Neural cell (in vitro differentiated cells): ENCODE measurements at regions not wholly inside any gene's neighbourhood (a gene's known extent, or its start where the extent isn't known, plus 50 kb on each side); places are given as distances from the start of the nearest gene placed in this dataset.

Experiments
- H2AFZ ChIP-seq: fragments of 200-600, 300-800 bp; sonication (generic), shearing (Covaris generic); 2 replicates; pipeline ENCODE4 v1.6.0; 2014; ENCODE audit warnings: low read depth, mild to moderate bottlenecking, antibody characterized with exemption, low read length, moderate library complexity
- H3F3A ChIP-seq: fragments of 200-600 bp; shearing (Covaris generic); 2 replicates; pipeline ENCODE4 v1.6.1; 2016; ENCODE audit warnings: mild to moderate bottlenecking, moderate library complexity, mixed read lengths, antibody characterized with exemption, low read length; ENCODE audit not compliant: insufficient read depth, poor library complexity, severe bottlenecking
- H3K27ac ChIP-seq: fragments of 200-600, 300-800 bp; sonication (generic), shearing (Covaris generic); 2 replicates; pipeline ENCODE4 v1.5.1; 2014; ENCODE audit warnings: mild to moderate bottlenecking, low read length, moderate library complexity
- H3K27me3 ChIP-seq: fragments of 300-800, 200-600 bp; sonication (generic), shearing (Covaris generic); 2 replicates; pipeline ENCODE4 v1.6.0; 2014; ENCODE audit warnings: mild to moderate bottlenecking, low read depth, low read length, moderate library complexity; ENCODE audit not compliant: insufficient read depth
- H3K36me3 ChIP-seq: fragments of 300-800, 200-600 bp; sonication (generic), shearing (Covaris generic); 2 replicates; pipeline ENCODE4 v1.5.1; 2014; ENCODE audit warnings: mild to moderate bottlenecking, antibody characterized with exemption, low read length, moderate library complexity; ENCODE audit not compliant: insufficient read depth
- H3K4me2 ChIP-seq: fragments of 300-800, 200-600 bp; sonication (generic), shearing (Covaris generic); 2 replicates; pipeline ENCODE4 v1.6.0; 2014; ENCODE audit warnings: mild to moderate bottlenecking, low read length
- H3K4me3 ChIP-seq: fragments of 300-800, 200-600 bp; sonication (generic), shearing (Covaris generic); 2 replicates; pipeline ENCODE4 v1.5.1; 2014; ENCODE audit warnings: mild to moderate bottlenecking, low read length, moderate library complexity
- H3K79me2 ChIP-seq: fragments of 200-600 bp; shearing (Covaris generic); replicated peaks from 2 replicates; pipeline ENCODE4 v1.6.0; 2014; ENCODE audit warnings: mild to moderate bottlenecking, low read length, moderate library complexity; ENCODE audit not compliant: insufficient read depth
- H3K9ac ChIP-seq: fragments of 300-800, 200-600 bp; sonication (generic), shearing (Covaris generic); 2 replicates; pipeline ENCODE4 v1.6.1; 2016; ENCODE audit warnings: mild to moderate bottlenecking, low read length, mixed read lengths
- H3K9me2 ChIP-seq: fragments of 200-600 bp; shearing (Covaris generic); 2 replicates; pipeline ENCODE4 v1.6.1; 2016; ENCODE audit warnings: mild to moderate bottlenecking, low read length, mixed read lengths; ENCODE audit not compliant: insufficient read depth
- H3K9me3 ChIP-seq: fragments of 200-600, 300-800 bp; sonication (generic), shearing (Covaris generic); 2 replicates; pipeline ENCODE4 v1.6.1; 2016; ENCODE audit warnings: mild to moderate bottlenecking, mixed run types, low read length, moderate library complexity, mixed read lengths
- H4K20me1 ChIP-seq: fragments of 200-600 bp; shearing (Covaris generic); 2 replicates; pipeline ENCODE4 v1.6.1; 2016; ENCODE audit warnings: mild to moderate bottlenecking, mixed run types; ENCODE audit not compliant: insufficient read depth
- EP300 ChIP-seq: fragments of 450-650 bp; conservative IDR thresholded peaks from 2 replicates; pipeline ENCODE4 v1.6.1; 2014; ENCODE audit warnings: antibody characterized with exemption, mild to moderate bottlenecking, moderate library complexity; ENCODE audit not compliant: poor library complexity, severe bottlenecking
- EZH2 ChIP-seq: fragments of 200-600, 300-800 bp; shearing (Covaris generic), sonication (generic); IDR thresholded peaks from 2 replicates; pipeline ENCODE4 v1.6.1; 2014; ENCODE audit warnings: antibody characterized with exemption, low read length, borderline replicate concordance, mild to moderate bottlenecking; ENCODE audit not compliant: insufficient read depth, poor library complexity, severe bottlenecking
- MXI1 ChIP-seq: fragments of 450-650 bp; conservative IDR thresholded peaks from 2 replicates; pipeline ENCODE4 v1.6.1; 2014; ENCODE audit warnings: antibody characterized with exemption, mild to moderate bottlenecking; ENCODE audit not compliant: poor library complexity, severe bottlenecking
- POLR2AphosphoS5 ChIP-seq: IDR thresholded peaks from 2 replicates; pipeline ENCODE4 v1.6.1; 2012
- RAD21 ChIP-seq: fragments of 450-650 bp; conservative IDR thresholded peaks from 2 replicates; pipeline ENCODE4 v1.6.1; 2014; ENCODE audit warnings: antibody characterized with exemption, mild to moderate bottlenecking, moderate library complexity
- SMC3 ChIP-seq: fragments of 450-650 bp; conservative IDR thresholded peaks from 2 replicates; pipeline ENCODE4 v1.6.1; 2014; ENCODE audit warnings: antibody characterized with exemption, mild to moderate bottlenecking, moderate library complexity; ENCODE audit not compliant: poor library complexity
- TAF1 ChIP-seq: IDR thresholded peaks from 2 replicates; pipeline ENCODE4 v1.6.1; 2012; ENCODE audit warnings: low read depth
- TF ChIP-seq, protein P1 (sequence below): IDR thresholded peaks from 2 replicates; pipeline ENCODE4 v1.6.1; 2012; ENCODE audit warnings: borderline replicate concordance
- TF ChIP-seq, protein P2 (sequence below): fragments of 450-650 bp; IDR thresholded peaks from 2 replicates; pipeline ENCODE4 v1.5.1; 2014; ENCODE audit warnings: antibody characterized with exemption, mild to moderate bottlenecking, moderate library complexity; ENCODE audit not compliant: poor library complexity, severe bottlenecking

DNA sequence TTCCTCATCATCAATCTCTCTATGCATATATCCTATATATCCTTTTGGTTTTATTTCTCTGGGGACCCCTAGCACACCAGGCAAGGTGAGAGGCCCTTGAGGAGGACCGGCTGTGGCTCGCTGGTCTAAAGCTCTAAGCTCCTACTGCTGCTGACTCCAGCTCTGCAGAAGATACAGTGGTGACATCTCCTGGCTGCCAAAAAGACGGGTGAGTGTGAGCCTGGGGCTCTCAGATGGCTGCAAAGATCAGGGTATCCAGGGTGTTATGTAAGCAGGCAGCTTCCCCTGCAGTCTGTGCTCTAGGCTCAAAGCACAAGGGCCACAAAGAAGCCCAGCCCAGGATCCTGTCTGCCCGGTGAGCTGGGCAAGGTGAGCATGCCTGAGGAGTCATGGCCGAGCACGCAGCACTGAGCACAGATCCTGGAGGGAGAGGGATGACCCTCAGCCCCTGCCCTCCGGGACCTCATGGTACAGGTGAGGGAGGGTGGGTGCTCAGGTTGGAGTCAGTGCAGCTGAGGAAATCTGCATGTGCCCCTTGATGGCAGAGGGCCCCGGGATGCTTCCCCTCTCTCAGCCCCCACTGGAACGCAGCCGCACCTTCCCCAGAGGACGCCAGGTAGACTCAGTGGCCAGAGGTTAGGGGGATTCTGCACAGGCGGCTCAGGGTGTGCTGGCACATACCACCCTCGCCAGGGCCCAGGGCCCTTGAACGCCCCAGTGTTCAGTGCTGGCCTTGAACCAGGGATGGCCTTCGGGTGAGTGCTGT is 95.4 kb upstream of the INSIG1 start:
- no peaks in the 10 kb centered on the region for H3K79me2 ChIP-seq
- no peak overlapping the region for H3K4me2 ChIP-seq
- no peaks in the 10 kb centered on the region for H4K20me1 ChIP-seq
- no peaks in the 10 kb centered on the region for H3K9me3 ChIP-seq
- TF ChIP-seq POLR2AphosphoS5 (no peak), SMC3 (no peak), TAF1 (no peak), EZH2 (no peak), EP300 (no peak), RAD21 (no peak), MXI1 (no peak)
- TF ChIP-seq, protein P1, sequence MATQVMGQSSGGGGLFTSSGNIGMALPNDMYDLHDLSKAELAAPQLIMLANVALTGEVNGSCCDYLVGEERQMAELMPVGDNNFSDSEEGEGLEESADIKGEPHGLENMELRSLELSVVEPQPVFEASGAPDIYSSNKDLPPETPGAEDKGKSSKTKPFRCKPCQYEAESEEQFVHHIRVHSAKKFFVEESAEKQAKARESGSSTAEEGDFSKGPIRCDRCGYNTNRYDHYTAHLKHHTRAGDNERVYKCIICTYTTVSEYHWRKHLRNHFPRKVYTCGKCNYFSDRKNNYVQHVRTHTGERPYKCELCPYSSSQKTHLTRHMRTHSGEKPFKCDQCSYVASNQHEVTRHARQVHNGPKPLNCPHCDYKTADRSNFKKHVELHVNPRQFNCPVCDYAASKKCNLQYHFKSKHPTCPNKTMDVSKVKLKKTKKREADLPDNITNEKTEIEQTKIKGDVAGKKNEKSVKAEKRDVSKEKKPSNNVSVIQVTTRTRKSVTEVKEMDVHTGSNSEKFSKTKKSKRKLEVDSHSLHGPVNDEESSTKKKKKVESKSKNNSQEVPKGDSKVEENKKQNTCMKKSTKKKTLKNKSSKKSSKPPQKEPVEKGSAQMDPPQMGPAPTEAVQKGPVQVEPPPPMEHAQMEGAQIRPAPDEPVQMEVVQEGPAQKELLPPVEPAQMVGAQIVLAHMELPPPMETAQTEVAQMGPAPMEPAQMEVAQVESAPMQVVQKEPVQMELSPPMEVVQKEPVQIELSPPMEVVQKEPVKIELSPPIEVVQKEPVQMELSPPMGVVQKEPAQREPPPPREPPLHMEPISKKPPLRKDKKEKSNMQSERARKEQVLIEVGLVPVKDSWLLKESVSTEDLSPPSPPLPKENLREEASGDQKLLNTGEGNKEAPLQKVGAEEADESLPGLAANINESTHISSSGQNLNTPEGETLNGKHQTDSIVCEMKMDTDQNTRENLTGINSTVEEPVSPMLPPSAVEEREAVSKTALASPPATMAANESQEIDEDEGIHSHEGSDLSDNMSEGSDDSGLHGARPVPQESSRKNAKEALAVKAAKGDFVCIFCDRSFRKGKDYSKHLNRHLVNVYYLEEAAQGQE = no peak
- TF ChIP-seq, protein P2, sequence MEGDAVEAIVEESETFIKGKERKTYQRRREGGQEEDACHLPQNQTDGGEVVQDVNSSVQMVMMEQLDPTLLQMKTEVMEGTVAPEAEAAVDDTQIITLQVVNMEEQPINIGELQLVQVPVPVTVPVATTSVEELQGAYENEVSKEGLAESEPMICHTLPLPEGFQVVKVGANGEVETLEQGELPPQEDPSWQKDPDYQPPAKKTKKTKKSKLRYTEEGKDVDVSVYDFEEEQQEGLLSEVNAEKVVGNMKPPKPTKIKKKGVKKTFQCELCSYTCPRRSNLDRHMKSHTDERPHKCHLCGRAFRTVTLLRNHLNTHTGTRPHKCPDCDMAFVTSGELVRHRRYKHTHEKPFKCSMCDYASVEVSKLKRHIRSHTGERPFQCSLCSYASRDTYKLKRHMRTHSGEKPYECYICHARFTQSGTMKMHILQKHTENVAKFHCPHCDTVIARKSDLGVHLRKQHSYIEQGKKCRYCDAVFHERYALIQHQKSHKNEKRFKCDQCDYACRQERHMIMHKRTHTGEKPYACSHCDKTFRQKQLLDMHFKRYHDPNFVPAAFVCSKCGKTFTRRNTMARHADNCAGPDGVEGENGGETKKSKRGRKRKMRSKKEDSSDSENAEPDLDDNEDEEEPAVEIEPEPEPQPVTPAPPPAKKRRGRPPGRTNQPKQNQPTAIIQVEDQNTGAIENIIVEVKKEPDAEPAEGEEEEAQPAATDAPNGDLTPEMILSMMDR = no peak
- H3K9ac ChIP-seq = no peak overlapping the region
- no peaks in the 10 kb centered on the region for H3K36me3 ChIP-seq
- no peaks in the 10 kb centered on the region for H3K27me3 ChIP-seq
- H3K9me2 ChIP-seq = no peaks in the 10 kb centered on the region
- no peak overlapping the region for H3K27ac ChIP-seq
- H3K4me3 ChIP-seq = no peak overlapping the region
- H3F3A ChIP-seq = no peaks in the 10 kb centered on the region
- H2AFZ ChIP-seq = no peak overlapping the region

DNA sequence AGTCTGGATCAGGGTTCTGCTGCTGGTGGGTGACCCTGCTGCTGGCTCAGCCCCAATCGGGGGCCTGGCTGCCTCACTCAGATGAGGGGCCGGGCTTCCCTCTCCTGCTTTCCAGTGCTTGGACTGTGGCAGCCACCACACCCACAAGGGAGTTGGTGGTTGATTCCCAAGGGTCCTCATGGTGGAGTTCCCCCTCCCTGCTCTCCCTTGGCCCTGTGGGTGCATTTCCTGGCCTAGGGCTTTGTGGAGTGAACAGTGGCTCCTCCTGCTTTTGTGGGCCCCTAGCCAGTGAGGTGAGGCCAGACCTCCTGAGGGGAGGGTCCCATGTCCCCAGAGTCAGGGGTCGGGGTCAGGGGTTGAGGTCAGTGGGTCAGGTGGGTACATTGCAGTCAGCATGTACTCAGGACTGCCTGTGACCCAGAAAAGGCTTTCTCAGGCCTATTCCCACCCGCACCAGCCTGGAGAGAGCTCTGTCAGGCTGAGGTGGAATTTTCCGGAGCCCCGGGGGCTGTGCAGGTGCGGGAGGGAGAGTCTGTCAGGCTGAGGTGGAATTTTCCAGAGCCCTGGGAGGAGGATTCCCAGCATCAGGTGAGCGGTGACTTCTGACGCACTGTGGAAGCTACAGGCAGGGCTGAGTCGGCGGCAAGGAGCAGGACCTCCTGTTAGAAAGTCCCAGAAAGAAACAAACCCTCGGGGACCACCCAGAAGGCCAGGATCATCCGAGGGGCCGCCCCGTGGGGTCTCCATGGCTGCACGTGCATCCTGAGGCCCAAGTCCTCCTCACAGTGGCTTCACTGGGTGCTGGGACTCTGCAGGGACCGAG is 94.4 kb upstream of the INSIG1 start:
- Histone ChIP-seq H3K9me2 (no peaks in the 10 kb centered on the region), H3K27me3 (no peaks in the 10 kb centered on the region), H3K36me3 (no peaks in the 10 kb centered on the region), H4K20me1 (no peaks in the 10 kb centered on the region), H3F3A (no peaks in the 10 kb centered on the region), H3K4me2 (no peak overlapping the region), H3K4me3 (no peak overlapping the region), H3K9me3 (no peaks in the 10 kb centered on the region), H2AFZ (no peak overlapping the region), H3K27ac (no peak overlapping the region), H3K9ac (no peak overlapping the region), H3K79me2 (no peaks in the 10 kb centered on the region)
- TF ChIP-seq MXI1 (no peak), RAD21 (no peak), TAF1 (no peak), EP300 (no peak), SMC3 (no peak), POLR2AphosphoS5 (no peak), EZH2 (no peak)
- TF ChIP-seq, protein P1 = no peak
- TF ChIP-seq, protein P2 = no peak
